ENCODE measurements at regions not wholly inside any gene's neighbourhood (a gene's known extent, or its start where the extent isn't known, plus 50 kb on each side); places are given as distances from the start of the nearest gene placed in this dataset.
"Not testable (repeated sequence)": the region's sequence is repeated elsewhere in the genome, so short reads cannot be mapped to it uniquely, and the experiment has no call there.

DNA sequence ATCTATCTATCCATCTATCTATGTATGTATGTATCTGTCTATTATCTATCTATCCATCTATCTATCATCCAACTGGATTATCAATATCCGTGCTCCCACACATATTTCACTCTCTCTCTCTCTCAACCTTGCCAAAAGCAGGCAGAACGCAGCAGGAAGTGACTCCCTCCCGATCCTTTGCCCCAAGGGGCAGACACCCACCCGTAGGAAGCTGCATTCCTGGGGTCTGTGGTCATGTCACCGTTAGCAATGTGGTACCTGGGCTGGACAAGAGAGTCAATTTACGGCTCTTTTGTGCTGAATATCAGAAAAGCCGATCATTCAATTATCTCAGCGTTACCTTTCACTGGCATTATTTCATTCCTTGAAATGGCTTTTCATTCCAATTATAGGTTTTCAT, 119.6 kb upstream of the PPP2R3B start:
- Histone ChIP-seq H3K4ac (ENCODE audit: low read depth in 1 of 2, low read length in 2 of 2) (no peak overlapping the region), H3K23ac (ENCODE audit: low read length in 2 of 2) (no peak overlapping the region), H3K27ac (ENCODE audit: low read length, poor library complexity, severe bottlenecking) (no peak overlapping the region), H4K91ac (ENCODE audit: low read length) (no peak overlapping the region), H3K9me3 (ENCODE audit: control insufficient read depth, low read length) (no peaks in the 10 kb centered on the region), H2AK5ac (ENCODE audit: low read length, severe bottlenecking) (no peak overlapping the region), H2AFZ (ENCODE audit: low read depth, low read length) (no peak overlapping the region), H3K27me3 (ENCODE audit: control insufficient read depth in 1 of 2, insufficient read depth in 1 of 2, low read length in 2 of 2) (no peaks in the 10 kb centered on the region), H3K14ac (ENCODE audit: low read length in 2 of 2) (no peak overlapping the region), H3K18ac (ENCODE audit: low read depth in 1 of 2, low read length in 2 of 2) (no peak overlapping the region), H2BK120ac (ENCODE audit: low read depth, low read length) (no peak overlapping the region), H3K36me3 (ENCODE audit: control insufficient read depth in 1 of 2, insufficient read depth in 2 of 2, low read depth in 1 of 2, low read length in 2 of 2) (no peaks in the 10 kb centered on the region), H3K4me2 (ENCODE audit: low read length, poor library complexity, severe bottlenecking) (no peak overlapping the region), H2BK5ac (ENCODE audit: low read depth, low read length, poor library complexity, severe bottlenecking) (no peak overlapping the region), H2BK12ac (ENCODE audit: low read length in 2 of 2) (no peak overlapping the region), H4K8ac (ENCODE audit: low read length) (no peak overlapping the region), H3K4me1 (ENCODE audit: control insufficient read depth, insufficient read depth, low read depth, low read length) (no peaks in the 10 kb centered on the region), H3K4me3 (ENCODE audit: insufficient read depth in 1 of 2, low read depth in 1 of 2, low read length in 2 of 2) (no peak overlapping the region), H3K9ac (ENCODE audit: low read length) (no peak overlapping the region), H2BK15ac (ENCODE audit: low read depth, poor library complexity, severe bottlenecking) (no peak overlapping the region), H3K79me1 (replicated peaks; ENCODE audit: low read length, poor library complexity, severe bottlenecking) (no peaks in the 10 kb centered on the region)
- 29% methylated on average over 5 of the region's 8 CpGs for WGBS
- no peak for DNase-seq

DNA sequence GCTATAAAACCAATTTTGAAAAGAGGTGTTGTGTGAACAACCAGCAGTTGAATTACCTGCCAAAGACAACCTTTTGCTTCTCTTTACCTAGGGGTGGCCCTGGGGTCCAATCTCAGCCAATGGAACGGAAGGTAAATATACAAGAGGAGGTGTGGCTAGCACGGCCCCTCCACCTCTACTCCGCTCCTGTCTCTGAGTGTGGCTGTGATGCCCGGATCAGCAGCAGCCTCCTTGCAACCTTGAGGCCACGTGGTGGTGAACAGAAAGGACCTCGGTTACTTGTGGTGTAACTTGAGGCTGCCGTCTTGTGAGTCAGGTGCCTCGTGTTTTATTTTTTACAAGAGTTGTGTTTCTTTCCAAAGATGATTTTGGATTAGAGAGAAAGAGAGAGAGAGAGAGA, 121.5 kb upstream of the PPP2R3B start:
- Histone ChIP-seq H3K36me3 (ENCODE audit: control insufficient read depth in 1 of 2, insufficient read depth in 2 of 2, low read depth in 1 of 2, low read length in 2 of 2) (no peaks in the 10 kb centered on the region), H4K91ac (ENCODE audit: low read length) (no peak overlapping the region), H3K18ac (ENCODE audit: low read depth in 1 of 2, low read length in 2 of 2) (no peak overlapping the region), H3K4me1 (ENCODE audit: control insufficient read depth, insufficient read depth, low read depth, low read length) (no peaks in the 10 kb centered on the region), H2BK15ac (ENCODE audit: low read depth, poor library complexity, severe bottlenecking) (no peak overlapping the region), H3K9ac (ENCODE audit: low read length) (no peak overlapping the region), H2AK5ac (ENCODE audit: low read length, severe bottlenecking) (no peak overlapping the region), H3K27me3 (ENCODE audit: control insufficient read depth in 1 of 2, insufficient read depth in 1 of 2, low read length in 2 of 2) (no peaks in the 10 kb centered on the region), H2BK12ac (ENCODE audit: low read length in 2 of 2) (no peak overlapping the region), H2BK5ac (ENCODE audit: low read depth, low read length, poor library complexity, severe bottlenecking) (no peak overlapping the region), H3K27ac (ENCODE audit: low read length, poor library complexity, severe bottlenecking) (no peak overlapping the region), H3K4ac (ENCODE audit: low read depth in 1 of 2, low read length in 2 of 2) (no peak overlapping the region), H3K79me1 (replicated peaks; ENCODE audit: low read length, poor library complexity, severe bottlenecking) (no peaks in the 10 kb centered on the region), H2BK120ac (ENCODE audit: low read depth, low read length) (no peak overlapping the region), H3K4me3 (ENCODE audit: insufficient read depth in 1 of 2, low read depth in 1 of 2, low read length in 2 of 2) (no peak overlapping the region), H3K23ac (ENCODE audit: low read length in 2 of 2) (no peak overlapping the region), H3K14ac (ENCODE audit: low read length in 2 of 2) (no peak overlapping the region), H3K9me3 (ENCODE audit: control insufficient read depth, low read length) (no peaks in the 10 kb centered on the region), H2AFZ (ENCODE audit: low read depth, low read length) (no peak overlapping the region), H4K8ac (ENCODE audit: low read length) (no peak overlapping the region), H3K4me2 (ENCODE audit: low read length, poor library complexity, severe bottlenecking) (no peak overlapping the region)
- WGBS, result 85% methylated on average over 8 of the region's 8 CpGs
- no peak for DNase-seq

DNA sequence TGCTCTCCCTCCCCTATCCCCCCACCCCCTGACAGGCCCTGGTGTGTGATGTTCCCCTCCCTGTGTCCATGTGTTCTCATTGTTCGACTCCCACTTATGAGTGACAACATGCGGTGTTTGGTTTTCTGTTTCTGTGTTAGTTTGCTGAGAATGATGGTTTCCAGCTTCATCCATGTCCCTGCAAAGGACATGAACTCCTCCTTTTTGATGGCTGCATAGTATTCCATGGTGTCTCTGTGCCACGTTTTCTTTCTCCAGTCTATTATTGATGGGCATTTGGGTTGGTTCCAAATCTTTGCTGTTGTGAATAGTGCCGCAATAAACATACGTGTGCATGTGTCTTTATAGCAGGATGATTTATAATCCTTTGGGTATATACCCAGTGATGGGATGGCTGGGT, 121.8 kb upstream of the SHOX start:
- not testable (repeated sequence) for H3K4me2 ChIP-seq (ENCODE audit: low read length, poor library complexity, severe bottlenecking); H3K27ac ChIP-seq (ENCODE audit: low read length, poor library complexity, severe bottlenecking)

DNA sequence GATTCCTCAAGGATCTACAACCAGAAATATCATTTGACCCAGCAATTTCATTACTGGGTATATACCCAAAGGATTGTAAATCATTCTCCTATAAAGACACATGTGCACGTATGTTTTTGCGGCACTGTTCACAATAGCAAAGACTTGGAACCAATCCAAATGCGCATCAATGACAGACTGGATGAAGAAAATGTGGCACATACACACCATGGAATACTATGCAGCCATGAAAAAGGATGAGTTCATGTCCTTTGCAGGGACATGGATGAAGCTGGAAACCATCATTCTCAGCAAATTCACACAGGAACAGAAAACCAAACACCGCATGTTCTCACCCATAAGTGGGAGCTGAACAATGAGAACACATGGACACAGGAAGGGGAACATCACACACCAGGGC, 119.5 kb upstream of the SHOX start:
- 93% methylated on average over 4 of the region's 4 CpGs for WGBS
- H3K14ac ChIP-seq (ENCODE audit: low read length in 2 of 2); H2AK5ac ChIP-seq (ENCODE audit: low read length, severe bottlenecking); H3K27me3 ChIP-seq (ENCODE audit: control insufficient read depth in 1 of 2, insufficient read depth in 1 of 2, low read length in 2 of 2); H2BK12ac ChIP-seq (ENCODE audit: low read length in 2 of 2); H3K4me3 ChIP-seq (ENCODE audit: insufficient read depth in 1 of 2, low read depth in 1 of 2, low read length in 2 of 2); H2AFZ ChIP-seq (ENCODE audit: low read depth, low read length); H4K91ac ChIP-seq (ENCODE audit: low read length); H3K36me3 ChIP-seq (ENCODE audit: control insufficient read depth in 1 of 2, insufficient read depth in 2 of 2, low read depth in 1 of 2, low read length in 2 of 2); H3K4me1 ChIP-seq (ENCODE audit: control insufficient read depth, insufficient read depth, low read depth, low read length); H3K18ac ChIP-seq (ENCODE audit: low read depth in 1 of 2, low read length in 2 of 2); H3K23ac ChIP-seq (ENCODE audit: low read length in 2 of 2); H3K79me1 ChIP-seq (replicated peaks; ENCODE audit: low read length, poor library complexity, severe bottlenecking); H3K4ac ChIP-seq (ENCODE audit: low read depth in 1 of 2, low read length in 2 of 2); H2BK15ac ChIP-seq (ENCODE audit: low read depth, poor library complexity, severe bottlenecking); H3K27ac ChIP-seq (ENCODE audit: low read length, poor library complexity, severe bottlenecking); H3K9ac ChIP-seq (ENCODE audit: low read length); H2BK5ac ChIP-seq (ENCODE audit: low read depth, low read length, poor library complexity, severe bottlenecking); H2BK120ac ChIP-seq (ENCODE audit: low read depth, low read length); H3K4me2 ChIP-seq (ENCODE audit: low read length, poor library complexity, severe bottlenecking); H3K9me3 ChIP-seq (ENCODE audit: control insufficient read depth, low read length); H4K8ac ChIP-seq (ENCODE audit: low read length); DNase-seq: not testable (repeated sequence)

More for the DNA sequence above, 121.8 kb upstream of the SHOX start:
- H2AFZ ChIP-seq (ENCODE audit: low read depth, low read length); H2BK120ac ChIP-seq (ENCODE audit: low read depth, low read length); H3K4me1 ChIP-seq (ENCODE audit: control insufficient read depth, insufficient read depth, low read depth, low read length); H4K8ac ChIP-seq (ENCODE audit: low read length); H3K79me1 ChIP-seq (replicated peaks; ENCODE audit: low read length, poor library complexity, severe bottlenecking); H2BK5ac ChIP-seq (ENCODE audit: low read depth, low read length, poor library complexity, severe bottlenecking); H2AK5ac ChIP-seq (ENCODE audit: low read length, severe bottlenecking); H3K14ac ChIP-seq (ENCODE audit: low read length in 2 of 2); H3K4ac ChIP-seq (ENCODE audit: low read depth in 1 of 2, low read length in 2 of 2); DNase-seq; H3K4me3 ChIP-seq (ENCODE audit: insufficient read depth in 1 of 2, low read depth in 1 of 2, low read length in 2 of 2); H4K91ac ChIP-seq (ENCODE audit: low read length); H3K18ac ChIP-seq (ENCODE audit: low read depth in 1 of 2, low read length in 2 of 2); H2BK12ac ChIP-seq (ENCODE audit: low read length in 2 of 2); H3K23ac ChIP-seq (ENCODE audit: low read length in 2 of 2); H2BK15ac ChIP-seq (ENCODE audit: low read depth, poor library complexity, severe bottlenecking); H3K9ac ChIP-seq (ENCODE audit: low read length); H3K9me3 ChIP-seq (ENCODE audit: control insufficient read depth, low read length); H3K36me3 ChIP-seq (ENCODE audit: control insufficient read depth in 1 of 2, insufficient read depth in 2 of 2, low read depth in 1 of 2, low read length in 2 of 2); H3K27me3 ChIP-seq (ENCODE audit: control insufficient read depth in 1 of 2, insufficient read depth in 1 of 2, low read length in 2 of 2): not testable (repeated sequence)
- 80% methylated on average over 5 of the region's 5 CpGs for WGBS

All from mesenchymal stem cell (in vitro differentiated cells and primary cell).